ENCODE measurements at regions not wholly inside any gene's neighbourhood (a gene's known extent, or its start where the extent isn't known, plus 50 kb on each side); places are given as distances from the start of the nearest gene placed in this dataset.

DNA sequence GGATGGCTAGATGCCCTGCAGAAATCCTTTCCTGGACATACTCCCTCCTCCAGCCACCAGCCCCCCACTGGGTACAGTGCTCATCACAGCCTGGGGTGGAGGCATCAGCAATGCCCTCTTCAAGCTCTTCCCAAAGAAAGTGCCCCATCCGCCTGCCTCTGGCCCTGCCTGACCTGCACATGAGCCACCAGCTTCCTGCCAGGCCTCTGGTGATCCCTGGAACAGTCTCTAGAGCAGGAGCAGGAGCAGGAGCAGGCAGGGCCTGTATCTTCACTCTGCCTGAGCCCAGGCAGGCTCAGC, 54.1 kb upstream of the CAB39 start:
- TF ChIP-seq, protein P1, sequence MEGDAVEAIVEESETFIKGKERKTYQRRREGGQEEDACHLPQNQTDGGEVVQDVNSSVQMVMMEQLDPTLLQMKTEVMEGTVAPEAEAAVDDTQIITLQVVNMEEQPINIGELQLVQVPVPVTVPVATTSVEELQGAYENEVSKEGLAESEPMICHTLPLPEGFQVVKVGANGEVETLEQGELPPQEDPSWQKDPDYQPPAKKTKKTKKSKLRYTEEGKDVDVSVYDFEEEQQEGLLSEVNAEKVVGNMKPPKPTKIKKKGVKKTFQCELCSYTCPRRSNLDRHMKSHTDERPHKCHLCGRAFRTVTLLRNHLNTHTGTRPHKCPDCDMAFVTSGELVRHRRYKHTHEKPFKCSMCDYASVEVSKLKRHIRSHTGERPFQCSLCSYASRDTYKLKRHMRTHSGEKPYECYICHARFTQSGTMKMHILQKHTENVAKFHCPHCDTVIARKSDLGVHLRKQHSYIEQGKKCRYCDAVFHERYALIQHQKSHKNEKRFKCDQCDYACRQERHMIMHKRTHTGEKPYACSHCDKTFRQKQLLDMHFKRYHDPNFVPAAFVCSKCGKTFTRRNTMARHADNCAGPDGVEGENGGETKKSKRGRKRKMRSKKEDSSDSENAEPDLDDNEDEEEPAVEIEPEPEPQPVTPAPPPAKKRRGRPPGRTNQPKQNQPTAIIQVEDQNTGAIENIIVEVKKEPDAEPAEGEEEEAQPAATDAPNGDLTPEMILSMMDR (IDR thresholded peaks at IDR 0.05) = no peak
- TF ChIP-seq POLR2AphosphoS5 (IDR thresholded peaks at IDR 0.05) (no peak), POLR2A (IDR thresholded peaks at IDR 0.05; ENCODE audit: low read depth) (no peak), EP300 (IDR thresholded peaks at IDR 0.05) (no peak)

All from esophagus muscularis mucosa (tissue), 4 donors.